ENCODE measurements at regions not wholly inside any gene's neighbourhood (a gene's known extent, or its start where the extent isn't known, plus 50 kb on each side); places are given as distances from the start of the nearest gene placed in this dataset.

DNA sequence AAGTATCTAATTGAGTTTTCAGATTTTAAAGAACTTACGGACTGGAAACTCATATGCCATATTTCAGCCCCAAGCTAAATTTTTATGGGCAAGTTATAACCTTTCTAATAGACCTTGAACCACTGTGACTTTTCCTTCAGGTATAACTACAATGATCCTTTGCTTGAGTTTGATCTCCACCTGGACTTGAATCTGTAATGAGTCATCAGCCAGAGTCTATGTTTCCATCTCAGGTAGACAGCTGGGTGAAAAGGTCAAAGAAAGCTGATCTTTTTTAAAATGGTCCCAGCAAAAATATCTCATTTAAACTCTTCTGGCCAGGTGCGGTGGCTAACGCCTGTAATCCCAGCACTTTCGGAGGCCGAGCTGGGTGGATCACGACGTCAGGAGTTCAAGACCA is 88.4 kb upstream of the SGK1 start:
- H3K36me3 ChIP-seq (ENCODE audit: control insufficient read depth, insufficient read depth, low read length) = no peaks in the 10 kb centered on the region
- no peak for ATAC-seq
- H3K4me1 ChIP-seq (replicated peaks in 1 of 2; ENCODE audit: control insufficient read depth in 2 of 2, insufficient read depth in 2 of 2, low read length in 2 of 2) = no peaks in the 10 kb centered on the region; a peak in 1 of 5 replicates
- POLR2A ChIA-PET = interaction anchor here (1.1 kb wide), 1 partner anchor 12 kb away, joined by 3 read pairs; no protein-coding TSS in a partner anchor
- H3K4me3 ChIP-seq = no peak overlapping the region
- no peak overlapping the region for H3K27ac ChIP-seq (ENCODE audit: extremely low read depth, low read depth, low read length)
- H3K79me2 ChIP-seq (ENCODE audit: control insufficient read depth, insufficient read depth, low read length) = no peaks in the 10 kb centered on the region
- no peak overlapping the region for H3K4me2 ChIP-seq (ENCODE audit: insufficient read depth, low read length)
- in situ Hi-C loops (cut with MboI) = no loop called here
- WGBS (ENCODE audit: insufficient coverage, low coverage, missing lambda C conversion rate) = 24% methylated on average over 7 of the region's 7 CpGs
- TF ChIP-seq THRAP3 (IDR thresholded peaks at IDR 0.05; ENCODE audit: borderline replicate concordance) = no peak
- no peak for TF ChIP-seq SMARCA4 (IDR thresholded peaks at IDR 0.05)
- TF ChIP-seq SP1 (CRISPR knock-in tag; IDR thresholded peaks at IDR 0.05) = no peak
- TF ChIP-seq MECOM (CRISPR knock-in tag; IDR thresholded peaks at IDR 0.05) = no peak
- TF ChIP-seq MCM7 (IDR thresholded peaks at IDR 0.05) = no peak
- TF ChIP-seq, protein P1, sequence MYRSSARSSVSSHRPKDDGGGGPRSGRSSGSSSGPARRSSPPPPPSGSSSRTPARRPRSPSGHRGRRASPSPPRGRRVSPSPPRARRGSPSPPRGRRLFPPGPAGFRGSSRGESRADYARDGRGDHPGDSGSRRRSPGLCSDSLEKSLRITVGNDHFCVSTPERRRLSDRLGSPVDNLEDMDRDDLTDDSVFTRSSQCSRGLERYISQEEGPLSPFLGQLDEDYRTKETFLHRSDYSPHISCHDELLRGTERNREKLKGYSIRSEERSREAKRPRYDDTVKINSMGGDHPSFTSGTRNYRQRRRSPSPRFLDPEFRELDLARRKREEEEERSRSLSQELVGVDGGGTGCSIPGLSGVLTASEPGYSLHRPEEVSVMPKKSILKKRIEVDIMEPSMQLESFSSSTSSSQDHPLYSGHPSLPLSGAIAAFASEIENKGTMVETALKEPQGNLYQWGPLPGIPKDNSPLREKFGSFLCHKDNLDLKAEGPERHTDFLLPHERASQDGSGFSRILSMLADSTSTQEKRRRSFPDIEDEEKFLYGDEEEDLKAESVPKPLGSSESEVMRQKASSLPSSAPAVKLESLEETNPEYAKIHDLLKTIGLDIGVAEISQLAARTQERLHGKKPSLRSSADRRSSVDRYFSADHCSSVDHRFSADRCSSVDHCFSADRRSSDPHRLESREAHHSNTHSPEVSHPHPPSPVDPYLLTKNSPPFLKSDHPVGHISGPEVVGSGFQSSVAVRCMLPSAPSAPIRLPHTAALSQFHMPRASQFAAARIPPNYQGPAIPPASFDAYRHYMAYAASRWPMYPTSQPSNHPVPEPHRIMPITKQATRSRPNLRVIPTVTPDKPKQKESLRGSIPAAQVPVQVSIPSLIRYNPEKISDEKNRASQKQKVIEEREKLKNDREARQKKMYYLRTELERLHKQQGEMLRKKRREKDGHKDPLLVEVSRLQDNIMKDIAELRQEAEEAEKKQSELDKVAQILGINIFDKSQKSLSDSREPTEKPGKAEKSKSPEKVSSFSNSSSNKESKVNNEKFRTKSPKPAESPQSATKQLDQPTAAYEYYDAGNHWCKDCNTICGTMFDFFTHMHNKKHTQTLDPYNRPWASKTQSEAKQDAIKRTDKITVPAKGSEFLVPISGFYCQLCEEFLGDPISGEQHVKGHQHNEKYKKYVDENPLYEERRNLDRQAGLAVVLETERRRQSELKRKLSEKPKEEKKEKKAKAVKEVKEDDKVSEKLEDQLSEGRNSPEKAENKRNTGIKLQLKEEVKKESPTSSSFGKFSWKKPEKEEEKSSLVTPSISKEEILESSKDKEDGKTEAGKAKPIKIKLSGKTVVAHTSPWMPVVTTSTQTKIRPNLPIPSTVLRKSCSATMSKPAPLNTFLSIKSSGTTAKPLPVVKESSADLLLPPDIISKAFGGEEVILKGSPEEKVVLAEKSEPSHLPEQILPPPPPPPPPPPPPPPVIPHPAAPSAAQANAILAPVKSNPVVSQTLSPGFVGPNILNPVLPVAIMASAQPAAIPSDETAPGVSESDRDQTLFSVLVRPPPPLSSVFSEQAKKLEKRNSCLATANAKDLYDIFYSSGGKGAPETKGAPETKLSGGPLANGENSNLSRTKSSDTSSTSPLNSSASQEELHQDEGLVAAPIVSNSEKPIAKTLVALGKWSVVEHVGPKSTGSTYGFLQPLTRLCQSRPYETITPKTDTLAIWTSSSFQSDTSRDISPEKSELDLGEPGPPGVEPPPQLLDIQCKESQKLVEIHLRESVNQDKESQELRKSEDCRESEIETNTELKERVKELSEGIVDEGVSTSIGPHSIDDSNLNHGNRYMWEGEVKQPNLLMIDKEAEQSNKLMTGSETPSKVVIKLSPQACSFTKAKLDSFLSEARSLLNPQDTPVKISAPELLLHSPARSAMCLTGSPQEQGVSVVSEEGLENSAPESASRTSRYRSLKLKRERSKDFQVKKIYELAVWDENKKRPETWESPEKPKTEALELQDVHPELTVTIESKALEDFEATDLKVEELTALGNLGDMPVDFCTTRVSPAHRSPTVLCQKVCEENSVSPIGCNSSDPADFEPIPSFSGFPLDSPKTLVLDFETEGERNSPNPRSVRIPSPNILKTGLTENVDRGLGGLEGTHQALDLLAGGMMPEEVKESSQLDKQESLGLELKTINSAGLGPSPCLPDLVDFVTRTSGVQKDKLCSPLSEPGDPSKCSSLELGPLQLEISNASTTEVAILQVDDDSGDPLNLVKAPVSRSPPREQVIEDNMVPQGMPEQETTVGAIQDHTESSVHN (IDR thresholded peaks at IDR 0.05; ENCODE audit: borderline replicate concordance in 1 of 2, low read depth in 1 of 2) = no peak
- TF ChIP-seq, protein P2, sequence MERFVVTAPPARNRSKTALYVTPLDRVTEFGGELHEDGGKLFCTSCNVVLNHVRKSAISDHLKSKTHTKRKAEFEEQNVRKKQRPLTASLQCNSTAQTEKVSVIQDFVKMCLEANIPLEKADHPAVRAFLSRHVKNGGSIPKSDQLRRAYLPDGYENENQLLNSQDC (CRISPR knock-in tag; IDR thresholded peaks at IDR 0.05) = no peak
- TF ChIP-seq ZNF23 (CRISPR knock-in tag; IDR thresholded peaks at IDR 0.05) = no peak
- TF ChIP-seq NELFE (IDR thresholded peaks at IDR 0.05; ENCODE audit: insufficient read depth, insufficient read length) = no peak
- TF ChIP-seq ZNF696 (CRISPR knock-in tag; conservative IDR thresholded peaks at IDR 0.05) = no peak
- TF ChIP-seq SRSF3 (IDR thresholded peaks at IDR 0.05; ENCODE audit: insufficient read depth, low read length) = no peak
- CTCF ChIA-PET (ENCODE audit: low intra/inter-chr PET ratio) = no interaction called here
- no peak for DNase-seq (ENCODE audit: extremely low read depth in 1 of 4, low spot score in 3 of 4)
- H4K20me1 ChIP-seq (replicated peaks; ENCODE audit: control insufficient read depth, insufficient read depth, low read length) = no peaks in the 10 kb centered on the region
- 0 out of 5 replicates have a peak, but pooled peaks cover 3 to 4% of the 10 kb centered on the region in 2 experiments for H3K27me3 ChIP-seq (ENCODE audit: control insufficient read depth in 2 of 2, insufficient read depth in 2 of 2, low read length in 2 of 2)
- no peaks in the 10 kb centered on the region for H3K9me3 ChIP-seq (replicated peaks; ENCODE audit: control insufficient read depth, insufficient read depth, low read depth, low read length)
- no peak overlapping the region for H3K9ac ChIP-seq (ENCODE audit: insufficient read depth in 1 of 2, low read depth in 2 of 2, low read length in 2 of 2)
- intact Hi-C loops (cut with micrococcal nuclease) = no loop called here
- FAIRE-seq = no peak
- no peak overlapping the region for H2AFZ ChIP-seq (ENCODE audit: low read depth, low read length)
- no peaks in the 10 kb centered on the region for H3K9me1 ChIP-seq (ENCODE audit: control insufficient read depth, insufficient read depth, low read length)
- BruUV-seq (replicated peaks) = no TSS peak
